ENCODE measurements at regions not wholly inside any gene's neighbourhood (a gene's known extent, or its start where the extent isn't known, plus 50 kb on each side); places are given as distances from the start of the nearest gene placed in this dataset.

GRCh38 chr2:17270894-17271293, 247.3 kb downstream of the RAD51AP2 start:
- no peak for TF ChIP-seq CTCF (IDR thresholded peaks at IDR 0.05; ENCODE audit: control extremely low read depth, extremely low read depth, low read depth, missing control alignments)
- ChIA-PET CTCF (interaction anchor here (1.0 kb wide), 1 partner anchor 9 kb away, joined by 3 read pairs; no protein-coding TSS in a partner anchor), POLR2A (no interaction called here)
- DNase-seq (ENCODE audit: extremely low spot score), result no peak

- no peak for TF ChIP-seq CTCF (IDR thresholded peaks at IDR 0.05; ENCODE audit: control extremely low read depth, extremely low read depth, low read depth, missing control alignments)
- DNase-seq (ENCODE audit: extremely low spot score), result no peak
- CTCF ChIA-PET, result no interaction called here
- POLR2A ChIA-PET, result no interaction called here
These were observed 254.7 kb downstream of the RAD51AP2 start for GRCh38 chr2:17263570-17263968.

- DNase-seq (ENCODE audit: extremely low spot score), result no peak
- POLR2A ChIA-PET, result no interaction called here
- CTCF ChIA-PET, result no interaction called here
- no peak for TF ChIP-seq CTCF (IDR thresholded peaks at IDR 0.05; ENCODE audit: control extremely low read depth, extremely low read depth, low read depth, missing control alignments)
These were observed 255.2 kb downstream of the RAD51AP2 start for GRCh38 chr2:17262854-17263569.

- no peak for DNase-seq (ENCODE audit: extremely low spot score)
- no peak for TF ChIP-seq CTCF (IDR thresholded peaks at IDR 0.05; ENCODE audit: control extremely low read depth, extremely low read depth, low read depth, missing control alignments)
- ChIA-PET POLR2A (no interaction called here), CTCF (interaction anchor here (1.5 kb wide), 1 partner anchor 50 kb away, joined by 3 read pairs; no protein-coding TSS in a partner anchor)
These were observed 258.6 kb downstream of the RAD51AP2 start for GRCh38 chr2:17259613-17260012.

- no peak for DNase-seq (ENCODE audit: extremely low spot score)
- POLR2A ChIA-PET, result no interaction called here
- TF ChIP-seq CTCF (IDR thresholded peaks at IDR 0.05; ENCODE audit: control extremely low read depth, extremely low read depth, low read depth, missing control alignments), result no peak
- CTCF ChIA-PET, result interaction anchor here (1.5 kb wide), 1 partner anchor 51 kb away, joined by 3 read pairs; no protein-coding TSS in a partner anchor
These were observed 259.4 kb downstream of the RAD51AP2 start for GRCh38 chr2:17258861-17259260.

GRCh38 chr2:17257189-17257909, 260.9 kb downstream of the RAD51AP2 start:
- DNase-seq (ENCODE audit: extremely low spot score), result no peak
- ChIA-PET CTCF (interaction anchor here (1.2 kb wide), 1 partner anchor 10 kb away, joined by 5 read pairs; no protein-coding TSS in a partner anchor), POLR2A (no interaction called here)
- no peak for TF ChIP-seq CTCF (IDR thresholded peaks at IDR 0.05; ENCODE audit: control extremely low read depth, extremely low read depth, low read depth, missing control alignments)

All from GM10248 (cell line).